ENCODE measurements at regions not wholly inside any gene's neighbourhood (a gene's known extent, or its start where the extent isn't known, plus 50 kb on each side); places are given as distances from the start of the nearest gene placed in this dataset.

DNA sequence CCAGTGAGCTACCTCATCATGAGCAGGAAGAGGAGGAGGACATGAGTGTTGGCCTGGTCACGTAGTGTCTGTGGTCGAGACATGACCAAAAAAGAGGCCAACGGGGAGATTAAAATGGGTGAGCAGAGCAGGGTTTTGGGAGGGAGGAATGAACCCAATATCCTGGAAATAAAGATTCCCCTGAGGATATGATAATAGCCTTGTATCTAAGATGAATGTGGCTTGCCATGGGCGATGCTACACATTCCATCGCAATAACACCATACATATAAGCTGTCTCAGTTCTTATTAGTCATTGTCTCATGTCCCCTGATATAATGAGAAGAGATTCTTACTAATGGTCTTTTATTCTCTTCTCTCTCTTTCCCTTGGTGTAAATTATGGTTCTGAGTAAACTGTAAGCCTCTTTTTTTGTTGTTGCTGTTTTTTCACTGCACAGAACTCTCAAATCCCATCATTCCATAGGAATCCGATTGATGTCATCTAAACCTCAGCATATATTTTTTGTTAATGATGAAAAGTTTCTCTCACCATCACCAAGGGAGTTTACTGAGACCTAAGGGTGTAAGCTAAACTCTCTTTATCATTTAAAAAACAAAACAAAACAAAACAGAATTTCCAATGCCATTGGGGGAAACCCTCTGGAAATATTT lies 550.4 kb upstream of the AMELY start:
- Histone ChIP-seq H2BK20ac (ENCODE audit: low read length) (no peak overlapping the region), H3K18ac (ENCODE audit: extremely low read depth, low read length) (no peak overlapping the region), H3K79me1 (ENCODE audit: low read depth, low read length) (no peaks in the 10 kb centered on the region), H2BK12ac (ENCODE audit: low read depth, low read length) (no peak overlapping the region), H3K27me3 (replicated peaks in 1 of 4; ENCODE audit: control insufficient read depth in 3 of 4, extremely low read depth in 1 of 4, insufficient read depth in 3 of 4, low read length in 3 of 4) (no peaks in the 10 kb centered on the region), H4K5ac (ENCODE audit: insufficient read length, low read depth, low read length) (no peak overlapping the region), H2BK15ac (ENCODE audit: low read length) (no peak overlapping the region), H2AFZ (ENCODE audit: low read length) (no peak overlapping the region), H3K4me2 (ENCODE audit: insufficient read depth in 1 of 2, low read depth in 2 of 2, low read length in 2 of 2) (no peak overlapping the region), H3K36me3 (ENCODE audit: control insufficient read depth in 2 of 4, insufficient read depth in 4 of 4, low read length in 3 of 4) (no peaks in the 10 kb centered on the region), H2BK5ac (ENCODE audit: low read depth, low read length) (no peak overlapping the region), H3K23me2 (ENCODE audit: low read depth, low read length) (peaks cover 3% of the 10 kb centered on the region; the same call in 1 of the 2 replicates), H2AK5ac (ENCODE audit: low read depth, low read length) (no peak overlapping the region), H3K4ac (replicated peaks; ENCODE audit: insufficient read length, low read depth, low read length) (no peak overlapping the region), H3K9me3 (ENCODE audit: insufficient read depth in 2 of 2, low read depth in 1 of 2, low read length in 1 of 2) (no peaks in the 10 kb centered on the region), H3K27ac (ENCODE audit: low read depth, low read length) (no peak overlapping the region), H3K4me1 (replicated peaks in 1 of 4; ENCODE audit: control insufficient read depth in 3 of 4, insufficient read depth in 4 of 4, low read length in 3 of 4) (no peaks in the 10 kb centered on the region), H3K4me3 (ENCODE audit: extremely low read depth in 1 of 4, insufficient read depth in 2 of 4, low read depth in 3 of 4, low read length in 4 of 4) (no peak overlapping the region), H3K23ac (ENCODE audit: insufficient read length) (no peak overlapping the region), H4K91ac (replicated peaks; ENCODE audit: insufficient read length, low read length) (no peak overlapping the region), H3K56ac (replicated peaks; ENCODE audit: insufficient read length, low read depth, low read length) (no peak overlapping the region), H3K9ac (replicated peaks in 1 of 4; ENCODE audit: extremely low read depth in 1 of 4, low read depth in 3 of 4, low read length in 3 of 4) (no peak overlapping the region), H3K79me2 (ENCODE audit: control insufficient read depth in 1 of 2, insufficient read depth in 2 of 2, low read length in 2 of 2) (no peaks in the 10 kb centered on the region), H4K20me1 (replicated peaks in 1 of 2; ENCODE audit: control insufficient read depth in 1 of 2, insufficient read depth in 2 of 2, low read length in 2 of 2) (no peaks in the 10 kb centered on the region), H2BK120ac (replicated peaks; ENCODE audit: low read depth, low read length) (no peak overlapping the region), H3K14ac (ENCODE audit: insufficient read length) (no peak overlapping the region), H4K8ac (ENCODE audit: extremely low read depth, insufficient read depth, low read length) (no peak overlapping the region)
- no peak for FAIRE-seq
- CTCF ChIA-PET (ENCODE audit: partially characterized antibody), result no interaction called here
- DNase-seq (ENCODE audit: low read depth in 1 of 2, low spot score in 2 of 2), result no peak
- POLR2A ChIA-PET (ENCODE audit: partially characterized antibody), result no interaction called here
- TF ChIP-seq, protein P1, sequence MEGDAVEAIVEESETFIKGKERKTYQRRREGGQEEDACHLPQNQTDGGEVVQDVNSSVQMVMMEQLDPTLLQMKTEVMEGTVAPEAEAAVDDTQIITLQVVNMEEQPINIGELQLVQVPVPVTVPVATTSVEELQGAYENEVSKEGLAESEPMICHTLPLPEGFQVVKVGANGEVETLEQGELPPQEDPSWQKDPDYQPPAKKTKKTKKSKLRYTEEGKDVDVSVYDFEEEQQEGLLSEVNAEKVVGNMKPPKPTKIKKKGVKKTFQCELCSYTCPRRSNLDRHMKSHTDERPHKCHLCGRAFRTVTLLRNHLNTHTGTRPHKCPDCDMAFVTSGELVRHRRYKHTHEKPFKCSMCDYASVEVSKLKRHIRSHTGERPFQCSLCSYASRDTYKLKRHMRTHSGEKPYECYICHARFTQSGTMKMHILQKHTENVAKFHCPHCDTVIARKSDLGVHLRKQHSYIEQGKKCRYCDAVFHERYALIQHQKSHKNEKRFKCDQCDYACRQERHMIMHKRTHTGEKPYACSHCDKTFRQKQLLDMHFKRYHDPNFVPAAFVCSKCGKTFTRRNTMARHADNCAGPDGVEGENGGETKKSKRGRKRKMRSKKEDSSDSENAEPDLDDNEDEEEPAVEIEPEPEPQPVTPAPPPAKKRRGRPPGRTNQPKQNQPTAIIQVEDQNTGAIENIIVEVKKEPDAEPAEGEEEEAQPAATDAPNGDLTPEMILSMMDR (IDR thresholded peaks at IDR 0.05; ENCODE audit: control extremely low read depth in 1 of 3, insufficient read depth in 1 of 3, low read depth in 1 of 3, low read length in 3 of 3), result no peak
- TF ChIP-seq TBP (IDR thresholded peaks at IDR 0.05; ENCODE audit: low read depth, low read length) (no peak), SP2 (IDR thresholded peaks at IDR 0.05; ENCODE audit: low read length) (no peak), BCL11A (IDR thresholded peaks at IDR 0.05; ENCODE audit: low read depth in 2 of 2, low read length in 2 of 2) (no peak), SUZ12 (IDR thresholded peaks at IDR 0.05; ENCODE audit: low read length) (no peak), CBX8 (IDR thresholded peaks at IDR 0.05; ENCODE audit: borderline replicate concordance, low read depth, low read length) (no peak), POLR2A (IDR thresholded peaks at IDR 0.05; ENCODE audit: control extremely low read depth in 1 of 2, low read depth in 2 of 2, low read length in 2 of 2) (no peak), SRF (IDR thresholded peaks at IDR 0.05; ENCODE audit: low read depth, low read length) (no peak), SIN3A (conservative IDR thresholded peaks at IDR 0.05 in 1 of 2, IDR thresholded peaks at IDR 0.05 in 1 of 2; ENCODE audit: low read depth in 1 of 2, low read length in 2 of 2) (no peak)
- TF ChIP-seq, protein P2, sequence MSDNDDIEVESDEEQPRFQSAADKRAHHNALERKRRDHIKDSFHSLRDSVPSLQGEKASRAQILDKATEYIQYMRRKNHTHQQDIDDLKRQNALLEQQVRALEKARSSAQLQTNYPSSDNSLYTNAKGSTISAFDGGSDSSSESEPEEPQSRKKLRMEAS (IDR thresholded peaks at IDR 0.05), result no peak
- WGBS, 2 experiments (ENCODE audit: extremely low coverage in 1 of 2, insufficient coverage in 1 of 2, insufficient read length in 1 of 2, insufficient replicate concordance in 2 of 2, low coverage in 1 of 2, low lambda C conversion rate in 2 of 2, missing lambda C conversion rate in 1 of 2), result 80% methylated on average over 6 of the region's 6 CpGs; no CpG with 5 or more reads in 1 of the 2 experiments

Measured in H1 (cell line).